ENCODE measurements at regions not wholly inside any gene's neighbourhood (a gene's known extent, or its start where the extent isn't known, plus 50 kb on each side); places are given as distances from the start of the nearest gene placed in this dataset.

DNA sequence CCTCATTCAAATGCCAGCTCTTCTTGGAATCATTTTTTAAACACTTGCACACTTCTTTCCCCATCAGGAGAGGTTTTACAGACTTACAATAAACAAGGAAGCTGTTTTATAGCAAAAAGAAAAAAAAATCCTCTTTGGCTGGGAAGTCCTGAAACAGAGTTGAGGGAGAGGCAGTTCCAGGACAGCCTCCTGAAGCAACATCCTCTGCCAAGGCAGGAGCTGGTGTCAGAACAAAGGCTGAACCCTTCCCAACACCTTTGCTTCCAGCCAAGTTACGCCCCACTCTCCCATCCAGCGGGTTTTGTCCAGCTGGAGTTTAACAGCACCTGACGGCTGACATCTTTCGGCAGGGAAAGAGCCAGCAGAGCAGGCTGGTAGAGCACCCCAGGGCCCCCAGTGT is 287.8 kb downstream of the RRAGC start:
- TF ChIP-seq POLR2AphosphoS5 (IDR thresholded peaks at IDR 0.05; ENCODE audit: low read depth) (no peak), CTCF (IDR thresholded peaks at IDR 0.05; ENCODE audit: insufficient read depth, low read length) (no peak), REST (IDR thresholded peaks at IDR 0.05; ENCODE audit: insufficient replicate concordance, low read depth) (no peak)

Data from HL-60 (cell line).